IPS-20b (cell line): ENCODE measurements at regions not wholly inside any gene's neighbourhood (a gene's known extent, or its start where the extent isn't known, plus 50 kb on each side); places are given as distances from the start of the nearest gene placed in this dataset.
"Not testable (repeated sequence)": the region's sequence is repeated elsewhere in the genome, so short reads cannot be mapped to it uniquely, and the experiment has no call there.

ENCODE experiments used
- H3K27ac ChIP-seq: one replicate; pipeline ENCODE4 v1.5.1; 2013; ENCODE audit warnings: low read length
- H3K27me3 ChIP-seq: 2 replicates; pipeline ENCODE4 v1.6.1; 2013; ENCODE audit warnings: mild to moderate bottlenecking, low read length, inconsistent platforms; ENCODE audit not compliant: insufficient read depth
- H3K36me3 ChIP-seq: 2 replicates; pipeline ENCODE4 v1.6.1; 2013; ENCODE audit warnings: low read depth, mild to moderate bottlenecking, inconsistent platforms, low read length, moderate library complexity; ENCODE audit not compliant: insufficient read depth
- H3K4me1 ChIP-seq: 2 replicates; pipeline ENCODE4 v1.6.1; 2013; ENCODE audit warnings: mild to moderate bottlenecking, control low read depth, inconsistent platforms, low read length, moderate library complexity; ENCODE audit not compliant: insufficient read depth
- H3K4me3 ChIP-seq: 2 replicates; pipeline ENCODE4 v1.5.1; 2013; ENCODE audit warnings: mild to moderate bottlenecking, low read length, inconsistent platforms
- H3K9ac ChIP-seq: 2 replicates; pipeline ENCODE4 v1.6.1; 2013; ENCODE audit warnings: low read depth, mild to moderate bottlenecking, inconsistent platforms, low read length, moderate library complexity
- H3K9me3 ChIP-seq: 2 replicates; pipeline ENCODE4 v1.6.1; 2013; ENCODE audit warnings: mild to moderate bottlenecking, low read depth, low read length, inconsistent platforms; ENCODE audit not compliant: insufficient read depth

GRCh38 chr7:65572581-65572980 is 198.9 kb downstream of the ZNF92 start:
- not testable (repeated sequence) for H3K9me3 ChIP-seq, H3K36me3 ChIP-seq, H3K27me3 ChIP-seq, H3K9ac ChIP-seq, H3K4me3 ChIP-seq, H3K4me1 ChIP-seq, H3K27ac ChIP-seq

DNA sequence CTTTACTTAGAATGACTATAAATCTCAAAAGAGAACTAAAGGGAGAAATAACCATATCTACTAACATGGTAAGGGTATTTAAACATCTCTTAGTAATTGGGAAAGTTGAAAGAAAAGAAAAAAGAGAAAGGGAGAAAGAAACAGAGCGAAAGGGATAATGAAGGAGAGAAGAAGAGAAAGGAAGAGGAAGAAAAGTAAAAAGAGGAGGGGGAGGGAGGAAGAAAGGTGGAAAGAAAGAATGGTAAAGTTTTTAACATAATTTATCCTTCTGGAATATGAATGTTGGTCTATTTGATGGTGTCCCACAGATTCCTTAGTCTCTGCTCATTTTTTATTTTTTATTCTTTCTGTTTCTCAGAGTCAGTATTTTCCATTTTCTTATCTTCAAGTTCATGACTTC is 202.7 kb downstream of the ZNF92 start:
- H3K27ac ChIP-seq, H3K9me3 ChIP-seq, H3K36me3 ChIP-seq, H3K9ac ChIP-seq, H3K27me3 ChIP-seq, H3K4me3 ChIP-seq, H3K4me1 ChIP-seq: not testable (repeated sequence)

GRCh38 chr7:65582518-65583119 is 209.0 kb downstream of the ZNF92 start:
- not testable (repeated sequence) for H3K27ac ChIP-seq, H3K9me3 ChIP-seq, H3K36me3 ChIP-seq, H3K4me3 ChIP-seq, H3K4me1 ChIP-seq, H3K9ac ChIP-seq, H3K27me3 ChIP-seq

DNA sequence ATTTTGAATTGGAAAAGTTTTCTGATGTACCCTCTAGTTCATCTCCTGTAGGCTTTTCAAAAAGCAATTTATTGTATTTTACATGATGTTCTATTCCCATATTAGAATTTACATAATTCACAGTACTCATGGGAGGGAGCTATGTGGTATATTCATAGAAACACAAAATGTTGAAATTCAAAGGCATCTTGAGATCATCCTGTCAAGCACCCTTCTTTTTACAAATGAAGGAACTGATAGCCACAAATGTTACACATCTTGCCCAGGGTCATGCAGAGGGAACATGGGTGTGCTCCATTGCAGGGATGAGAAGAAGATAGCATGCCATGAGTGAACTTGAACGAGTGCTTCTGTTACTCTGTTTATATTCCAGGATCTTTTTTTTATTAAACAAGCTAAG is 228.8 kb downstream of the ZNF92 start:
- not testable (repeated sequence) for H3K36me3 ChIP-seq, H3K9me3 ChIP-seq, H3K4me3 ChIP-seq, H3K4me1 ChIP-seq, H3K27ac ChIP-seq, H3K9ac ChIP-seq, H3K27me3 ChIP-seq

DNA sequence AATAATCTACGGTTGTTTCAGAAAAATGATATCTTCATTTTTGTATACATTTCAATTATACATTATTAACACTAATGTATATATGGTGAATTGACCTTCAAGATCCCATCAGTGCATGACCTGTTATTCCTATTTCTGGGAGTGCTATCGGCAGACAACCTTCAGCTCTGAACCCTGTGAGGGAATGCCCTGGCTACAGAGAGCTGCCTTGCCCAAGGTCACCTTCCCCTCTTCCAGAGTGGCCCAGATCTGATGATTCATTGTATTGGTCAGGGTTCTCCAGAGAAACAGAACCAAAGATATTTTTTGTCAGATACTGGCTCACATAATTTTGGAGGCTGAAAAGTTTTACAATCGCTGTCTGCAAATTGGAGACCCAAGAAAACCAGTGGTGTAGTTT is 235.5 kb downstream of the ZNF92 start:
- Histone ChIP-seq H3K4me3 (no peak overlapping the region), H3K36me3 (no peaks in the 10 kb centered on the region)

GRCh38 chr7:65613644-65614289 is 240.1 kb downstream of the ZNF92 start:
- H3K9ac ChIP-seq, H3K4me3 ChIP-seq, H3K27ac ChIP-seq, H3K36me3 ChIP-seq, H3K27me3 ChIP-seq, H3K9me3 ChIP-seq, H3K4me1 ChIP-seq: not testable (repeated sequence)

More for the DNA sequence above, 235.5 kb downstream of the ZNF92 start:
- Histone ChIP-seq H3K9ac (no peak overlapping the region), H3K27me3 (no peaks in the 10 kb centered on the region; the same call in 1 of the 2 replicates), H3K4me1 (peaks cover 5% of the 10 kb centered on the region; the same call in 1 of the 2 replicates), H3K9me3 (no peaks in the 10 kb centered on the region), H3K27ac (no peak overlapping the region)

GRCh38 chr7:65616111-65616510 is 242.5 kb downstream of the ZNF92 start:
- not testable (repeated sequence) for H3K4me1 ChIP-seq, H3K4me3 ChIP-seq, H3K36me3 ChIP-seq, H3K27ac ChIP-seq, H3K27me3 ChIP-seq, H3K9ac ChIP-seq, H3K9me3 ChIP-seq

GRCh38 chr7:65620216-65620615 is 246.6 kb downstream of the ZNF92 start:
- H3K27ac ChIP-seq, H3K9ac ChIP-seq, H3K27me3 ChIP-seq, H3K36me3 ChIP-seq, H3K4me1 ChIP-seq, H3K4me3 ChIP-seq, H3K9me3 ChIP-seq: not testable (repeated sequence)

DNA sequence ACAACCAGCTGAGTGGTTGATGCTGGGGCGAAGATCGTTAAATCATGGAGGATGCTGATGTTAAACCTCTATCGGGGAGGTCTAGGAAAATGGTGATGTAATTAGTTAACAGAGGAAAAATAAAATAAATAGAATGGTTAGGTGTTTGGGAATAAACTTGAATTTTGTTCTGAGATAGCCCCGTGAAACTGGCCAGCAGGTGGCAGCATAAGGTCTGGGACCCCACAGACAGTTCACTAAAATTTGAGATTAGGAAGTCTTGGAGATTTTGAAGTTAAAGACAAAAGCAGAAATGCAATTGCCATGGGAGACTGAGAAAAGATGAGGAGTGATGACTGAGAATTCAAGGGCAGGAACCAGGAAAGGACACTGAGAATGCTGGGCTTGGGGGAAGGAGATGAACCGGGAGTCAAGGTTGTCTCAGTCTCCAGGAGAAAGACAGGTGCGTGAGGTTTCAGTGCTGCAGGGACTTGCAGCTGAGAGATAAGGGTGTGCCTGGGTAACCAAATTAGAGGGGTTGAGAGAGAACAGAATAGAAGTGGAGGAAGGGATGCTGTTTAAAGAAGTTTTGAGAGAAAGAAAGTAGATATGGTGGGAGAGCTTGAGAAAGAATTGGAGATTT is 248.0 kb downstream of the ZNF92 start:
- H3K36me3 ChIP-seq, H3K9ac ChIP-seq, H3K4me1 ChIP-seq, H3K27ac ChIP-seq, H3K27me3 ChIP-seq, H3K4me3 ChIP-seq, H3K9me3 ChIP-seq: not testable (repeated sequence)

- not testable (repeated sequence) for H3K27me3 ChIP-seq, H3K36me3 ChIP-seq, H3K27ac ChIP-seq, H3K9ac ChIP-seq, H3K9me3 ChIP-seq, H3K4me1 ChIP-seq, H3K4me3 ChIP-seq
Measured at GRCh38 chr7:65631236-65631635, 241.6 kb upstream of the VKORC1L1 start.

- not testable (repeated sequence) for H3K36me3 ChIP-seq, H3K9ac ChIP-seq, H3K27me3 ChIP-seq, H3K9me3 ChIP-seq, H3K4me3 ChIP-seq, H3K4me1 ChIP-seq, H3K27ac ChIP-seq
Measured at GRCh38 chr7:65633587-65634404, 239.1 kb upstream of the VKORC1L1 start.

DNA sequence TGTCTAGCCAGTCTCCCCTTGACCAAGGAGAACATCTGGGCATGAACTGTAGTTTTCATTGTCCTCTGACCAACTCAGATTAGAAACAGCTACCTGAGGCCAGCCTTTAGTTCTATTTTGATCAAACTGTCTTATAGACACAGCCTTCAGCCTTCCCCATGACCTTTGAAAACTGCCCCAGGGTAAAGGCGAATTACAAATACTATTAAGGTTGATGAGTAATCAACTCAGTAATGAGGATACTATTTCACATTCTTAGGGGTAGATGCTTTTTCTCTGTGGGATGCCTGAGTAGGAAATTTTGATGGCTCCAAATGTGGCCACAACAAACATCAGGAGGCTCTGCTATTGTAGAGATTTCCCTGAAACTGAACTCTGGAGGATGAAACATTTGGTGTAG is 234.0 kb upstream of the VKORC1L1 start:
- H3K4me3 ChIP-seq, H3K27ac ChIP-seq, H3K9ac ChIP-seq, H3K4me1 ChIP-seq, H3K27me3 ChIP-seq, H3K36me3 ChIP-seq, H3K9me3 ChIP-seq: not testable (repeated sequence)
